B cell (primary cell): ENCODE measurements at regions not wholly inside any gene's neighbourhood (a gene's known extent, or its start where the extent isn't known, plus 50 kb on each side); places are given as distances from the start of the nearest gene placed in this dataset.

Experiments
- ATAC-seq: fragments of 200-7000 bp; cut with Tn5 transposase; one replicate; pipeline ENCODE4 v1.10.0; 2021; ENCODE audit warnings: low read depth, mild to moderate bottlenecking, moderate number of reproducible peaks, moderate library complexity
- CTCF ChIA-PET: fragments of 350-600 bp; sonication (Branson Sonifier 250); formaldehyde crosslinking; loops from one replicate; lab custom pipeline; 2021; ENCODE audit warnings: antibody characterized with exemption, inconsistent platforms; lab: Charles Lee
- POLR2A ChIA-PET: fragments of 350-600 bp; sonication (Branson Sonifier 250); formaldehyde crosslinking; loops from one replicate; lab custom pipeline; 2021; ENCODE audit warnings: antibody characterized with exemption; lab: Charles Lee
- DNase-seq: peaks from one replicate; pipeline ENCODE4 v3.0.0; 2013
- H2AFZ ChIP-seq: 2 replicates; pipeline ENCODE4 v1.6.1; 2012; ENCODE audit warnings: mild to moderate bottlenecking, low read depth, low read length; ENCODE audit not compliant: insufficient read depth, poor library complexity, severe bottlenecking
- H3K27ac ChIP-seq, 2 donors: 1 replicate in 1 of 2; 2 replicates in 1 of 2; pipeline ENCODE4 v1.5.1; 2012 to 2013; ENCODE audit warnings: low read length in 2 of 2, mild to moderate bottlenecking in 2 of 2, moderate library complexity in 1 of 2
- H3K27me3 ChIP-seq, 4 experiments: fragments of 200-600 bp in 1 of 4; sonication (generic) in 1 of 4; replicated peaks in 1 of 4; 1 replicate in 2 of 4; 2 replicates in 2 of 4; pipeline versions ENCODE4 v1.6.1 to v1.7.0; 2013 to 2016; ENCODE audit warnings: low read length in 3 of 4, mild to moderate bottlenecking in 2 of 4, mixed read lengths in 1 of 4, moderate library complexity in 1 of 4; ENCODE audit not compliant: insufficient read depth in 4 of 4, control insufficient read depth in 3 of 4; ENCODE audit errors: control extremely low read depth in 1 of 4
- H3K36me3 ChIP-seq, 2 experiments: replicated peaks in 1 of 2; 1 replicate in 1 of 2; 2 replicates in 1 of 2; pipeline versions ENCODE4 v1.6.1 to v1.7.1; 2013; ENCODE audit warnings: low read length in 1 of 2; ENCODE audit not compliant: insufficient read depth in 2 of 2, control insufficient read depth in 1 of 2; ENCODE audit errors: control extremely low read depth in 1 of 2, extremely low read depth in 1 of 2
- H3K4me1 ChIP-seq, 2 donors: fragments of 200-600 bp in 1 of 2; sonication (generic) in 1 of 2; 1 replicate in 1 of 2; 2 replicates in 1 of 2; pipeline versions ENCODE4 v1.5.1 to v1.6.1; 2013 to 2017; ENCODE audit warnings: low read length in 2 of 2; ENCODE audit not compliant: control insufficient read depth in 2 of 2, insufficient read depth in 2 of 2
- H3K4me2 ChIP-seq: replicated peaks from 2 replicates; pipeline ENCODE3; 2012; ENCODE audit warnings: mild to moderate bottlenecking, low read depth, low read length; ENCODE audit not compliant: poor library complexity, severe bottlenecking
- H3K4me3 ChIP-seq, 5 experiments: fragments of 200-600 bp in 1 of 5; sonication (generic) in 1 of 5; 1 replicate in 3 of 5; 2 replicates in 2 of 5; pipeline versions ENCODE4 v1.5.1 to v1.7.0; 2011 to 2016; ENCODE audit warnings: low read length in 4 of 5, mild to moderate bottlenecking in 4 of 5, low read depth in 2 of 5, control low read depth in 1 of 5, moderate library complexity in 1 of 5; ENCODE audit not compliant: insufficient read depth in 1 of 5; ENCODE audit errors: control extremely low read depth in 1 of 5, extremely low read depth in 1 of 5
- H3K79me2 ChIP-seq: fragments of 200-600 bp; sonication (generic); one replicate; pipeline ENCODE4 v1.6.0; 2016; ENCODE audit warnings: low read length; ENCODE audit not compliant: control insufficient read depth, insufficient read depth
- H3K9ac ChIP-seq: fragments of 200-600 bp; sonication (generic); 2 replicates; pipeline ENCODE4 v1.6.1; 2017; ENCODE audit warnings: mild to moderate bottlenecking, low read length, moderate library complexity
- H3K9me3 ChIP-seq, 3 donors: one replicate each; pipeline versions ENCODE4 v1.6.1 to v1.7.1; 2013; ENCODE audit warnings: low read length in 2 of 3; ENCODE audit not compliant: control insufficient read depth in 2 of 3, insufficient read depth in 1 of 3; ENCODE audit errors: control extremely low read depth in 1 of 3
- H4K20me1 ChIP-seq: 2 replicates; pipeline ENCODE4 v1.6.0; 2012; ENCODE audit warnings: mild to moderate bottlenecking, low read length; ENCODE audit not compliant: insufficient read depth, control insufficient read depth, poor library complexity, severe bottlenecking
- H3K27ac Mint-ChIP-seq: one replicate; pipeline ENCODE4 v1.8.0; 2021; ENCODE audit warnings: mixed read lengths
- H3K27me3 Mint-ChIP-seq: one replicate; pipeline ENCODE4 v1.8.0; 2021; ENCODE audit warnings: mixed read lengths
- H3K4me1 Mint-ChIP-seq: one replicate; pipeline ENCODE4 v1.8.0; 2021; ENCODE audit warnings: mixed read lengths
- H3K4me3 Mint-ChIP-seq: one replicate; pipeline ENCODE4 v1.8.0; 2021; ENCODE audit warnings: mixed read lengths
- H3K9me3 Mint-ChIP-seq: one replicate; pipeline ENCODE4 v1.8.0; 2022; ENCODE audit warnings: mixed read lengths; ENCODE audit not compliant: insufficient read depth
- CTCF ChIP-seq: fragments of 200-600 bp; IDR thresholded peaks from one replicate; pipeline ENCODE4 v1.8.0; 2022; ENCODE audit warnings: antibody characterized with exemption, mild to moderate bottlenecking
- EZH2 ChIP-seq: IDR thresholded peaks from 2 replicates; pipeline ENCODE4 v1.6.1; 2012; ENCODE audit warnings: borderline replicate concordance, low read depth, mild to moderate bottlenecking, moderate library complexity, low read length; ENCODE audit not compliant: insufficient read depth, poor library complexity, severe bottlenecking
- WGBS: methylation state at CpG from one replicate; pipeline ENCODE4 v1.1.5; 2013; ENCODE audit warnings: missing lambda C conversion rate; ENCODE audit not compliant: insufficient coverage; 5-methylcytosine and 5-hydroxymethylcytosine counted together
- intact Hi-C: fragments of 100-400 bp; cut with micrococcal nuclease; formaldehyde crosslinking; loops from one replicate; pipeline ENCODE4 v1.10.0; 2022

GRCh38 chr6:91826128-91826527 lies 1239.3 kb upstream of the MAP3K7 start:
- no peak for ATAC-seq
- Histone ChIP-seq H3K9ac (no peak overlapping the region), H3K9me3 (no peaks in the 10 kb centered on the region), H3K4me3 (no peak overlapping the region), H3K27me3 (no peaks in the 10 kb centered on the region), H4K20me1 (no peaks in the 10 kb centered on the region), H3K27ac (no peak overlapping the region), H3K4me1 (no peaks in the 10 kb centered on the region), H3K4me2 (no peak overlapping the region), H3K79me2 (no peaks in the 10 kb centered on the region), H2AFZ (no peak overlapping the region), H3K36me3 (no peaks in the 10 kb centered on the region)
- peaks cover 5% of the 10 kb centered on the region for H3K9me3 Mint-ChIP-seq
- no peak for DNase-seq
- no peak overlapping the region for H3K4me3 Mint-ChIP-seq
- ChIA-PET POLR2A (no interaction called here), CTCF (no interaction called here)
- no peaks in the 10 kb centered on the region for H3K4me1 Mint-ChIP-seq
- no peak for TF ChIP-seq CTCF
- no peak for TF ChIP-seq EZH2
- H3K27ac Mint-ChIP-seq, result no peak overlapping the region
- 67% methylated on average over 1 of the region's 2 CpGs for WGBS
- no peaks in the 10 kb centered on the region for H3K27me3 Mint-ChIP-seq
- intact Hi-C loops, result no loop called here

GRCh38 chr6:91824331-91824730 lies 1237.5 kb upstream of the MAP3K7 start:
- ChIA-PET CTCF (no interaction called here), POLR2A (no interaction called here)
- no peak overlapping the region for H3K4me3 ChIP-seq
- no peak overlapping the region for H2AFZ ChIP-seq
- no peaks in the 10 kb centered on the region for H3K79me2 ChIP-seq
- Mint-ChIP-seq H3K4me3 (no peak overlapping the region), H3K27me3 (no peaks in the 10 kb centered on the region), H3K27ac (no peak overlapping the region), H3K4me1 (no peaks in the 10 kb centered on the region), H3K9me3 (peaks cover 5% of the 10 kb centered on the region)
- DNase-seq (no peak), ATAC-seq (no peak)
- no peak overlapping the region for H3K9ac ChIP-seq
- no peak overlapping the region for H3K4me2 ChIP-seq
- H4K20me1 ChIP-seq, result no peaks in the 10 kb centered on the region
- intact Hi-C loops, result no loop called here
- no peaks in the 10 kb centered on the region for H3K27me3 ChIP-seq
- TF ChIP-seq EZH2, result no peak
- TF ChIP-seq CTCF, result no peak
- no peaks in the 10 kb centered on the region for H3K4me1 ChIP-seq
- H3K27ac ChIP-seq, result no peak overlapping the region
- no peaks in the 10 kb centered on the region for H3K9me3 ChIP-seq
- no peaks in the 10 kb centered on the region for H3K36me3 ChIP-seq
